Activated gamma-delta T cell treated with Interleukin-2 at 50 U/mL for 16 hours (primary cell): ENCODE measurements at regions not wholly inside any gene's neighbourhood (a gene's known extent, or its start where the extent isn't known, plus 50 kb on each side); places are given as distances from the start of the nearest gene placed in this dataset.

Source experiments
- DNase-seq: peaks from one replicate; pipeline ENCODE4 v3.0.0-alpha.2; 2020

DNA sequence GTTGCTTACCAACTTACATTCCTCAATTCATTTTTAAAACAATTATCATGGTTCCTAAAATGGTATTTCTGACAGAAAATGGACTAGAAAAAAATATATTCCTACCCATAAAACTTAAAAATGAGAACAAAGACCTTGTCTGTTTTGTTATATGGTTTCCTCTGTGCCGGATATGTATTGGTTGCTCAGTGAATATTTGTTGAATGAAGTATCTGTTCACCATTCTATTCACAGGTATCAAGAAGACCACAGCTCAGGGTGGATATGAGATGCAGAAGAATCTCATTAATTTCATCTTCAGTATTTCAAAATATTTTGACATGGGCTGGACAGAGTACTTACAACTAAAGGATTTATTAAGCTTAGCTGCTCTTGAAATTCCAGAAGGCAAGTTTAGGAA is 58.1 kb downstream of the TUSC7 start:
- DNase-seq, result no peak

DNA sequence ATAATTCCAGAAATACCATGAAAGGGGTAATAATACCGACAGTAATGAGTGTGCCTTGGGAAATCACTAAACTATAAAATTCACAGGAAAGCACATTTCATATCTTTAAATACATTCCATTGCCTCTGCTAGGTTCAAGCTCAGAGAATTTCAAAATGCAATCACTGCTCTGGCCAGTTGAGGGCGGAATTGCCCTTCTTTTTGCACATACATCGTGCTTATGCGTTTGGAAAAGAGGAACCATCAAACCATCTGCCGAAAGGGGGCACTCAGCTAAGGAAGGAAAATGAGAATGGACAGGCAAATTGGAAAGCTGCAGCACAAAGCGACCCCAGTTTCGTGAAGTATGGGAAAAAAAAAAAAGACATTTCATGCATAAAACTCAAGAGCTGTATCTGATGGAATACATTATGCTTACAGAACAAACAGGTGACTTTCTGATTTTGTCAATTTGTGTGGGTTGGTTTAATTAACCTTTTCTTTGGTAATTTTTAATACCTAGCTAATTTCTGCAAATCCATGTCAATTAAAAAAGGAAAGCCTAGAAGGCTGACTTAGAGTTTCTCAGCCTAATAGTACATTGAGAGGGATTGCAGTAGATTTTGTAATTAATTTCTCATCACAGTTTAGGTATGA is 61.4 kb downstream of the TUSC7 start:
- no peak for DNase-seq

DNA sequence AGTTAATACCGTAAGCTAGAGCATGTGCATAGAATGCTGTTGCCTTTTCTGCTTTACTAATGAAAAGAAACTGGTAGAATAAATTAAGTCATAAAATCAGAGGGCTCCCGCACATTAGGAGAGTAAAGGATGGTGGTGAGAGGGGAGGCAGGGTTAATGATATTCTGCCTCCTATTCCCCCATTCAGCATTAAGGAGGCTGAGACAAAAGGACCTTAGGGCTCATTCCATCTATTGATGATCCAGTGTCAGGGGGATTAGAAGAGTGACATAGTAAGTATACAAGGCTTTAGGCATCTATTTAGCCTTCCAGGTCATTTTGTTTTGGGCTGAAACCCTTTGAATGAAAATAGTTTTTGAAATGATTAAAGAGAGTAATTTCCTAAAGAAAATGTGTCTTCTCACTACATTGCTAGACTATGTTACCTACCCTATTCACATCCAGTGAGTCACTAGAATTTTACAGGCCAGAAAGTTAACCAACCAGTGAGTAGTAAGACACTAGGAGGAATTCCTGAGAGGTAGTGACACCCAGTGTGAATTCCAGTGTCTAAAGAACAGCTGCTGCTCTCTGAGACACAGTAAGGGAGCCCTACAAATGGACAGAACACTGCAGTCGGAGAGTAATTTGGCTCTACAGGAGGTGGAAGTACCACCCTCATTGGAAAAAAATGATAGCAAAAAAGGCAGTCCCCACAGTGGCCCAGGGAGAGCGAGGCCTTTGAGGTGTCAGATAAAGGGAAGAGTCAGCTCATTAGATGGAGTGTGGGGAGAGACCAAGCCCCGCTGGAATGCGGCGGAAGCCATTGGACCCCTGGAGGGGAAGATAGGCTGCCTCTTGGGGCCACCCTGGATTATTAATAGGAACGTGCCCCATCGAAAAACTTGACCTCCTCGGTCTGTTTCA is 67.6 kb downstream of the TUSC7 start:
- DNase-seq, result no peak

DNA sequence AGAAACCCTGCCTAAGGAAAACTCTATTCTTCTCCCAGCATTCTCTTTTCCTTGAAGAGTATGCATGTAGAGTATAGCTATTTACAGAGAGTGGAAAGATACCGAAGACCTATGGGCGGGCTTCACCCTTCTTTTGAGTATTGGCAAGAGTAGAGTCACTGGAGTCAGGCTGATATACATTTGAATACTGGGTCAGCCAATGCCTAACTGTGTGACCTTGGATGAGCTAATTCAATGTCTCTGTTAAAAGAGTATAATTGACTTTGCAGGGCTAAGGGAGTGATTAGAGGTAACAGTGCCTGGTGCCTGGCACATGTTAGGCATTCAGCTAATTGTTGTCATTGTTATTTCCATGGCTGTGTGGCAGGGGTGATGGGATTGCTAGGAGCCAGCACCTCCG is 75.6 kb downstream of the TUSC7 start:
- DNase-seq, result no peak

DNA sequence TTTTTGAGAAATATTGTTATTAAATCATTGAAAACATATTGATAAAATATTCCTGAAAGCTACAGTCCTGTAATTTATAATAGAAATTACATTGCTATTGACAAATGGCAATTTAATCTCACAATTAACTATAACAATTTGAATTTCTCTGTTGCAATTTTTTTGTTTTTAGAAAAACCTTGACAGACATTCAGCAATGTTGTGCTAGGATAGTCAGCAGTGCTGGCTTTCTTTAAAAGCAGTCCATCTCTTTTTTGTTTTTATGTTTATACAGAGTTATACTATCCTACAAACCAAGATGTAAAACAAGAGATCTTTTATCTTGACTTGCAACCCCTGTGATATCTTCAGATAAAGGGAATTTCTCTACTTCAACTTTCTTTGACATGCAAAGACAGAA is 93.1 kb downstream of the TUSC7 start:
- DNase-seq, result no peak

DNA sequence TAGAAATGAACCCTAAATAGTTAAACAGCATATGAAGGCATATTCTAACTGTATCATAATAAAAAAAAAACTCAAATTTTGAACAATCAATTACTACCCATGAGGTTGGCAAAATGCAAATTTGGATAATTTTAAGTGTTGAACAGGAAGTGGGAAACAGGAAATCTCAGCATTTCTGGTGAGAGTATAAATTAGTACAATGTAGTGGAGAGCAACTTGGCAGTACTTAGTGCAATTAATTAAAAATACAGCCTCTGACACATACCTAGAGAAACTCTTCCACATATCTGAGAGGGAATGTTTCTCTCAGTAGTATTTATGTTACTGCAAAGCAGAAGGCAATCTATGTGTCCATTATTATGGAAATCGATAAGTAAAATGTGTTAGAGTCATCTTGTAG is 96.8 kb downstream of the TUSC7 start:
- DNase-seq, result no peak

DNA sequence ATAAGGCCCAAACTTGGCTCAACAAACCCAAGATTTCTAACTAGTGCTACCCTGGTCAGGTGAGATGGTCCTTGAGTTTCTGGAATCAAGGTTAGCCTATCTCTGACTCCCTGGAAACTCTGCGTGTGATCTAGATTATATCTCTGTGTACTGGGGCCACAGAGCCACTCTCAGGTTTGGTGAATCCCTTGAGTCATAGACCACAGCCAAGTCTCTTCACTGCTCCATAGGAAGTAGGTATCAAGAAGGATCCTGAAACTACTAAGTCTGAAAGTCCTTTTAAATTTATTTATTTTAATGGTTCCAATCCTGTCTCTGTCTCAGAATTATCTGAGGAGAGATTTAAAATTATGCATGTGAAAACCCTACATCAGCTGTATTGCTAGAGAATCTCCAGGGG is 99.1 kb downstream of the TUSC7 start:
- DNase-seq, result no peak

DNA sequence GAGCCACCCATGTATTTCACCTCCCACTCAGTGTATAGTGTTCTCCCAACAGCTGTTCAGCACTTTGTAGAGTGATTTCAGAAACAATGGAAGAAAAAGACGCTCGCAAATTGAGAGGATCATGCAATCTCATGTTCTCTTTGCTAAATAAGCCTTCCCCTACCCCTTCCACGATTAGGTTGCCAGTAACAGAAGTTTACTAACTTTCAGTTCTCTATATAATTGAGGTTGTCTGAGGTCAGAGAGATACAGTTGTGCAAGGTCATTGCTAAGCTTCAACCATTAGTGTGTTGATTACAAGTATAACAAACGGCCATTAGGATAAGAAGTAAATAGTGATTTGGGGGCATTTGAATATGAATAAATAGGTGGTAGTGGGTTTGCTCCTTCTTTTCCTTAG is 99.6 kb downstream of the TUSC7 start:
- no peak for DNase-seq

DNA sequence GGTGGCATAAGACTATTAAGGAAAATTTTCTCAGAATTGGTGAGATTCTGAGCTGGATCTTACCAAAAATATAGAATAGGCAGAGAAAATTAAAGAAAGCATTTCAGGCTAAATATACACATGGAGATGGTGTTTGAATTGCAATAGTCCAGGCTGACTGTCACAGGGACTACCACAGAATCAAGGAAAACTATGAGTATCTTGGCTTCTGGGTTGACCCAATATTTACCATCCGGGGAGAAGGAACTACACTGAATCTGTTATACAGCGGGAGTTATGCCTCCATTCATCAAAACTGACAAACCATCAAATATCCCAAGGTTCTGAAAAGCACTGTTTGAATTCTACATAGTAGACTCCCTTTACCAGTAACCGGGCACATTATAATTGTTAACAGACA is 102.2 kb downstream of the TUSC7 start:
- DNase-seq, result no peak

DNA sequence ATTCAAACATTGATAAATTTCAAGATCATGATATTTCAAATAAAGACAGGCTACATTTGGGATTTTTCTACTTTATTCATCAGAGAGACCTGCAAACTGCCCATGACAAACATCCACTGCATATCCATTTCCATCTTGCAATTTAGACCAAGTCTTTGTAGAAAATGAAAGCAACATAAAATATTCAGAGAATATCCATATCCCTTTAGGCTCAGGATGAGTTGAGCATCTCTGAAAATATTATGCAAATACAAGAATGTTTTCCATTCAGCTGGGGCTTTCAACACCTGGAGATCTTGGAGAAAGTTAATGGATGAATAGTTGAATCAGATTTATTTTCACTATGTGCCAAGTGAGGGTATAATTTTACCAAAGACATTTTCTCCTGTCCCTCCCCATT is 103.4 kb downstream of the TUSC7 start:
- DNase-seq, result no peak

DNA sequence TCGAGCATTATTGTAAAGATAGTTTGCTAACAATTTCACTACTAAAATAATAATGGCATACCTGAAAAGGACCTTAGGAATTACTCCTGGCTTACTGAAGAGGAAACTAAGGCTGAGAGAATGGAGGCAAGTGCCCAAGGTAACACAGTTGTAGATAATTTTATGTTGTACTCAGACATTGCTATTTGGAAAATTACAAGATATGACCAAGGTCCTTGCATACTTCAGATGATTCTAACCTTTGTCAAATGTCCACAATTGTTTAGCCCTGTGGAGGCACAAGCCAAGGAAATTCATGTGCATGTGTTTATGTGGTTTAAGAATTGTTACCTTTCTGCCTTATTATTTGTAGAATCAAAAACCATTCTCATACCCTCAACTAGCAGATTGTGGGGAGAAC is 105.7 kb downstream of the TUSC7 start:
- DNase-seq, result no peak

DNA sequence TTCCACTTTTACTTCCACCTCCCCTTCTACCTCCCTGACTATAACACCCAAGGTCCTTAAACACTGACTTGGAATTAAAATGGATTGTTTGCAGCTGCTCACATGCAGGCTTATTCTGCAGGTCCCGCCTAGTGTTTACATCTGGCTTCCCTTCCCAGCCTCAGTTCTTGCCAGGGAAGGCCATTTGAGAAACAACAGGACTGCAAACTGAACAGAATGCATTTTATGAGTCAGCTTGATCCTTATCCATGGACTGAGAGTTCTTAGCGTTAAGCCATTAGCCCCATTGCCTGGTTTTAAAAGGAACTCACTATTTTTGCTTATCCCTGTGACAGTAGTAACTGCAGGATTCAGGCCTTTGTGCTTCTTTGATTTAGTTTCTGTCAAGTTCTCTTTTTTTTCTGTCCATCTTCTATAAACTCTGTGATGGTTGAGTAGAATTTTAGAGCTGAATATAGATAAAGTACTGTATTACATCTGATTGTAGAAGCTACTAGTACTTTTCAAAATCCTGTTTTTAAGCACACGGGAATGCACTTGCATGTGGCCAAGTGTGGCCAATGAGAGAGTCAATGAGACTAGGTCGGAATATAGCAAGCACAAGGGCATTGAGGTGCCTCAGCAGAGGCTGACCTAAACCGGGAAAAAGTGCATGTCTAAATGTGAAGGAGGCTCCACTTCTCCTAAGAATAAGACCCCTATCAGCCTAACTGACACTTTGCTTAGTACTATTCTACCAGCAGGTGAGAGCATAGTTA is 106.4 kb downstream of the TUSC7 start:
- no peak for DNase-seq

DNA sequence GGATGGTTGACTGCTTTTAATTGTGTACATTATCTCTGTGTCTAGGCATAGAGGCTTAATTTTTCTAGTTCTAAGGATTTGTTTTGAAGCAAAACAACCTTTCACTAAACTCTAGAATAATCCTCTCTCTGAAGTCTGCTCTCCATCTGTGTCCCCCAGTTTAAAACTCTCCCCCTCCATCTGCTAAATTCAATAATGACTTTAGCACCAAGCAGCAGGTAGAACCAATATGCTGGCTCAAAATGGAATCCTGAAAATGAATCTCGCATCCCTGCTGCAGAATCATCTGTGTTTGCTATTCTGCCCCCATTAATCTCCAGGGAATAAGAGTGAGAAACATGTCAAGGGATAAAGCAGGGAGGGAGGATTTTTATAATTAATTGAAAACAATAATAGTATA is 111.8 kb downstream of the TUSC7 start:
- no peak for DNase-seq

DNA sequence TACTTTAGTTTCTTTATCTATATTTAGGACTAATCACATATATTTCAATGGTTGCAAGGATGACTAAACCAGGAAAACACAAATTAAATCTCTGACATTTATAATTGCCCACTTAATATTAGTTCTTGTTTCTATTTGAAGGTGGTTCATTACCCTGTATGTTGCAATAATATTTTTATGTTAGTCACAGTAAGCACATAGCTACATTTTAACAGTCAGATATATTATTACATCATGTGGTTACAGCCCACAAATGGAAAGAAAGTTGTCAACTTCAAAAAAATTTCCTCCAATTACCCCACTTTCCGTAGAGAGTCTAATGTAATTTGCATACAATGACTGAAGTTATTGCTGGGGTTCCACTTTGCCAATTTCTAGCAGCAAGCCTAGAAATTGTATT is 114.6 kb downstream of the TUSC7 start:
- DNase-seq, result no peak

DNA sequence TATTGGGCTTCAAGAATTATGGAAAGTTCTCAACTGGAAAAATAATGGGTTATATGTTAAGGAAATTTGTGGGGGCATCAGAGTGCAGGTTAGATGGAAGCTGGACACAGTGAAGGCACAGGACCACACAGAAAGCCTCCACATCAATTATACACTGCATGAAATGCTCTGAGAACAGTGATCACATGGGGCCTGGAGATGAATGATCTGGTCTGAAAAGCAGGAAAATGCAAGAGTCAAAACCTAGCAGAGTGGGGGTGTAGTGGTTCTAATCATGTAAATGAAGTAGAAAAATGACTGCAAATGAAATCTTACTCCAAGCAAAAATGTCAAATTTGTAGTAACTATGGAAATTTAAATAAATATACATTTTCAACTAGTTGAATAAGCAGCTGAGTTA is 123.6 kb downstream of the TUSC7 start:
- DNase-seq, result no peak

DNA sequence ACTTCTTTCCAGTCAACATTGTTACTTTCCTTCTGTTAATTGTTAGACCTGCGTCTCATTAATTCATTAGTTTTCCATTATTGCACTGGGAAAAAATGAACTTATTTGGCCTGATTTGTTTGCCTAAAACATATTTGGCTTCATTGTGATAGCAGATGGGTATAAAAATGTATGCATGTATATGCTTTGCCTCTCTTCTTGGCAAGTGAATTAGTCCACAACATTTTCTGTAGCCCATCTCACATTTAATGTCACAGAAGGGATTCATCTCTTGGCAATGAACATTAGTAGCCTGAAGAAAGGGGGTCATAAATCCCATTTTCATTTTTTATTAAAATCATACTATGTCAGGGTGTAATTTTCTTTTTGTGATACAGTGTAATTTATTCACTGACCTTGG is 125.2 kb downstream of the TUSC7 start:
- DNase-seq, result no peak

DNA sequence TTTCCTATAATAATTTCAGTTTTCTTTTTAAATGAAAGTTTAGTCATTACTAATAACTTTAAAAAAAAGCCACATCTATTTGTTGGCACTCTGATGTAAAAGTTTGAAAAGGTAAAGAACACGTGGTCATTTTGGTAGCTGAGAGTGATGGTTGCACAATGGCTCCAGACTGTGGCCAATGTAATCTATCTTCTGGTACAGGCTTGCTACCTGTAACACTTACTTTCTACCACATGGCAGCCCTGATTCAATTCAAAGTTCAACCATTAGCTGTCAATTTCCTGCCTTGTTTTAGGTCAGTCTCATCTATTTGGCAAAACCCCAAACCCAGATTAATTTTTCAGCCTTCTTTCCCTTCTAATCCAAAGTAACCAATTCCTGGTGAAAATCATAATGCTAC is 126.1 kb downstream of the TUSC7 start:
- no peak for DNase-seq

DNA sequence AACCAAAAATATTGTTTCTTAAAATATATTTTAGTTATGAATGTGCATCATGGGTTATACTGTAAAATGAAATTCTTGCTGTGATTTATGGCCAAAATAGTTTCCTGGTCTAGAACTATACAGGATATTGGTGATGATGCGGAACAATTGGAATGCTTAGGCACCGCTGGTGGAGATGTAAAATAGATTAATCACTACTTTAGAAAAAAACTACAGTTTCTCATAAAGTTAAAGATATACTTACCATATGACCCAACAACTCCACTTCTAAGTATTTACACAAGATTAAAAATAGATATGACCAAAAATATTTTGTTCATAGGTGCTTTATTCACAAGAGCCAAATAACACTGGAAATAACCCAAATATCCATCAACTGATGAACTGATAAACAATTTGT is 126.7 kb downstream of the TUSC7 start:
- DNase-seq, result no peak

DNA sequence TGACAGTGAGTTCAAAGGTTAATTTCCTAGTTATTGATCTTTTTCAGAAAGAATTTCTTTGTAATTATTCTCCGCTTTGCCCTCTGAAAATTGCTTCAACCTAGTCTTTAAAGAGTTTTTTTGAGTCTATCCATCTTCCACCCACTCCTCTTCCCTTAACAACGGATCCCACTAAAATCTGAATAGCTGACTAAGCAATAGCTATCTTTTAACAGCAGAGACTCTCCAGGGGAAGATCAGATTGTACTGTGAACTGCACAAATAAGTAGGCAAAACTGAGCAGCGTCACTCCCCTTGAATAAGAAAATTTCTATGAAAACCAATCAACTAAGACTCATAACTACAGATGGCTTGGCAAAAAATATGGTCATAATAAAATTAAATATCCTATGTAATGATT is 127.9 kb downstream of the TUSC7 start:
- DNase-seq, result no peak

DNA sequence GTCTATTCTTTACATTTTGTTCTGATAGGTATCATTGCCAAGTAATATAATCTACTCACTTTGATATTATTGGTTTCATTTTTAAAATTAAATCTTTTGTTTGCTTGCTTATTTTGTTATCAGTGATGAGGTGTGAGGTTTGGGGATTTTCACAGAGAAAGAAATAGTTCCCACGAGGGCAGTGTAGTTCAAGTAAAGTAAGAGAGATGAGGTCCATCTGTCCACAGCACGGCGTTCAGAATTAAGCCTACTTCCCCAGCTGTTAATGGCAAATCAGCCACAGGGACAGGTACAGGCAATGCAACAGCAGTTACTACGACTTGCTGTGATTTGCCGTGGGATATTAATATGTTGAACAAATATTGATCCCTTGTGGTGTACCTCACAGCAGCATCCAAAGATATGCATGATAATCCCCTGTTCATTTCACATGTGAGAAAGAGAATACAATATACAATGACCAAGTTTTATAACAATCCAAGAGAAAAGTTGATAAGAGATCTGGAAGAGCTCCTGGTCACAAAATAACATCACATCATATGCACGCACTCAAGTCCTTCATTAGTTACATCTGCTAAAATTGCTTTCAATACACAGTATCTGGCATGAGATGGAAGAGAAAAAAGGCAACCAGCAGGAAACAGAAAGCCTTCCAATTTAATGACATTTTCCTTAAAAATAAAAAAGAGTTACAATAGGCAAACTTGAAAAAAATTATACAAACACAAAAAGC is 131.6 kb downstream of the TUSC7 start:
- DNase-seq, result no peak

DNA sequence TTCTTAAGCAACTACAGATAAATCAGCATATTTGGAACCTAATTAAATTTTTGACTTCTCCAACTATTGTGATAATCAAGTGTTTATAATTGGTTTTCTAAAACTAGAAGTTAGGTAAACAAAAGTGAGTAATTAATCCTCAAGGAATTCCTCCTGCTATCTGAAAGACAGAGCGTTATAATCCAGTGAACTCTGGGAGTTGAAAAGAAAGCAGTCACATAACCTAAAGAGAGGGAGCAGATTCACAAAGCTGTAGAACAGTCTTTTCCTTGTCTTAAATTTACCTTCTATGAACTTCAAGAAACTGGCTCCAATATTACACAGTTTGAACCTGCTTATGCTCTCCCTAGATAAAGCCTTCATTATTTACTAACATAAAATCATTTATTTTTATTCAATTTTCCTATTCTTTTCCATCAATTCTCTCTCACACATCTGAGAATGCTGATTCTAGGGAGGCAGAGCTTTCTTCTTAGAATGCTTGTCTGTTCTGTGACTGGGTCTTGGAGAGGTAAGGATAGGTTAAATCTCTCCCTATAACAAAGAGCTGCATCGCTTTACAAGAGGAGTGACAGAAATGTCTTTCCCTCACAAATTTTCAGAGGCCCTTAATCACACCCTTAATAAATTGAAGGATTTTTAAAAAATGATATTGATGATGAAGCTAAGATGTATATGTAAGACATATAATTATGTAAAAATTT is 132.8 kb downstream of the TUSC7 start:
- DNase-seq, result no peak

DNA sequence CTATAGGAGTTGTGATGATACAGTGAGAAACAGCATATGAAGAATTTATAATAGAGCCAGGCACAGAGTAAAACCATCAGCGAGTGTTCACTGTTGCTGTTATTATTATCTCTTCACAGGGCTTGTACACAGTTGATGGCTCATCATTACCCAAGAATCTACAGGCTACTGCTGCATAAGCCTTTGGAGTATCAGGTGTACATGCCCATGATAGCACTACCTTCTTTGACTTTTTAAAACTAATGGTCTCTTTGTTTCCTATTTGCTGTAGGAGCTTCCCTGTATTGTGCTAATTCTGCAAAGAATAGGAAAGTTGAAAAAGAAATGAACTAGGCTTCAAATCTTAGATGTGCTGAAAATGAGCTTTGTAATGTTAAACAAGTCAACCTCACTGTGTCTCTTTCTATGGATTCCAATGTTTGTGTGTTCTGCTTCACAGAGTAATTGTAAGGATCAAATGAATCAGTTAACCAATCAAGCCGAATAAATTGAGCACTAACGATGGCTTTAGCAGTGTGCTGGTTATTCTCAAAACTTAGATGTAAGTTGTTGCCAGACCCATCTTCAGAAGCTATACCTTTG is 138.8 kb downstream of the TUSC7 start:
- DNase-seq, result no peak
